Muscle layer of colon (tissue), 2 donors: ENCODE measurements at regions not wholly inside any gene's neighbourhood (a gene's known extent, or its start where the extent isn't known, plus 50 kb on each side); places are given as distances from the start of the nearest gene placed in this dataset.

Experiments
- H3K27ac ChIP-seq: one replicate; pipeline ENCODE4 v1.7.0; 2013; ENCODE audit warnings: low read depth, mild to moderate bottlenecking, low read length, moderate library complexity
- H3K27me3 ChIP-seq, 2 donors: one replicate each; pipeline ENCODE4 v1.7.0; 2013; ENCODE audit warnings: low read length in 2 of 2, mild to moderate bottlenecking in 2 of 2; ENCODE audit not compliant: insufficient read depth in 2 of 2, control insufficient read depth in 1 of 2
- H3K36me3 ChIP-seq: one replicate; pipeline ENCODE4 v1.7.0; 2013; ENCODE audit warnings: mild to moderate bottlenecking, low read length; ENCODE audit not compliant: insufficient read depth
- H3K4me1 ChIP-seq: one replicate; pipeline ENCODE4 v1.7.0; 2013; ENCODE audit warnings: mild to moderate bottlenecking, low read length; ENCODE audit not compliant: insufficient read depth
- H3K4me3 ChIP-seq, 2 donors: one replicate each; pipeline ENCODE4 v1.7.0; 2013; ENCODE audit warnings: low read length in 2 of 2, low read depth in 1 of 2, mild to moderate bottlenecking in 1 of 2, moderate library complexity in 1 of 2
- H3K9ac ChIP-seq: one replicate; pipeline ENCODE4 v1.7.0; 2013; ENCODE audit warnings: low read length
- H3K9me3 ChIP-seq: one replicate; pipeline ENCODE4 v1.7.0; 2013; ENCODE audit warnings: mild to moderate bottlenecking, low read length
- donor health status: abdominal sarcoma.
- donor health status: Adenocarcinoma of cecum.

DNA sequence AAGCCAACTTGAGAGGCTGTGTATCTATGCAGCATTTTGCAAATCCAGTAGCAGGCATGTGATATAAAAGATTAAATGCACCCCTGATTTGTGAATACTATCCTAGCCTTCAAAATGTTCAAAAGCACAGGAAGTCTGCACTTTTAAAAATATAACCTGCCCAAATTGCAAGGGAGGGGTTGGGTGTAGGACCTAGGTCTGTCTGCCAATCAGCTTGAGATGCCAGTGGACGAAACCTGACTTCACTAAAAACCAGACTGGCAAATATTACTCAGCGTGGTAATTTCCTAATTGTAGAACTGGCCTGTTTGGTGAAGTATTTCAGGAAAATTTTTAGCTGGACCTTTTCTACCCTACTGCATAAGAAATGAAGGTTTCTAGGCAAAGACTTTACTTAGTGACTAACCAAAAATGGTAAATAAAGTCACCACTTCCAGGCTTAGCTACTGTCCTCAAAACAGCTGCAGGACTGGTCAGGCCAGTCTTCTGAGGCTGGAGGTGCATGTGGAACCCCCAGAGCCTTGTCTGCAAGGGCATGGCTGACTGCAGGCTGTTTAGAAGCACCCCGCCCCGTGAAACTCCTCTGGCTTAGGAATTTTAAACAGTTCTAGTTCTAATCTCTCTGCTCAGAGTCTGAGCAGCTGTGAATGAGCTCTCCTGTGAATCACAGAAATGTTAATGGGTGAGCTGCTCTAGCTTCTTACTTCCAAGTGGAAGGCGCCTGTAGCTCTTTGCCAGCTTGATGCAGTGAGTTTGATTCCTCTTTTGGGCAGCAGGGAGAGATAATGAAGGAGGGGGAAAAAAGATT is 104.4 kb upstream of the ESR1 start:
- Histone ChIP-seq H3K9ac (no peak overlapping the region), H3K4me3 (no peak overlapping the region), H3K36me3 (no peaks in the 10 kb centered on the region), H3K4me1 (no peaks in the 10 kb centered on the region), H3K27ac (no peak overlapping the region), H3K27me3 (no peaks in the 10 kb centered on the region), H3K9me3 (no peaks in the 10 kb centered on the region)

DNA sequence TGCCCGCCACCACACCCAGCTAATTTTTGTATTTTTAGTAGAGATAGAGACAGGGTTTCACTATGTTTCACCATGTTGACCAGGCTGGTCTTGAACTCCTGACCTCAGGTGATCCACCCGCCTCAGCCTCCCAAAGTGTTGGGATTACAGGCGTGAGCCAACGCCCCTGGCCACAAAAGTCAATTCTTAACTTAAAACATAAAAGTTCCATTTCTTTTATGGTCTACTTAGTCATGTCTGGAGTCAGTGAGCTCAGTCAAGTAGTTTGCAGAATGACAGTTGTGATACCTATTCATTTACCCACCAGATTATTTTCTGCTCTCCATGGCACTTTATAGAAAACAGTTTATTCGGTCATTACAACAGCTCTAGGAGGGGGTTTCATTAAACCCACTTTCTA is 103.1 kb upstream of the ESR1 start:
- Histone ChIP-seq H3K36me3 (no peaks in the 10 kb centered on the region), H3K27me3 (no peaks in the 10 kb centered on the region), H3K9ac (no peak overlapping the region), H3K27ac (no peak overlapping the region), H3K4me3 (no peak overlapping the region), H3K4me1 (no peaks in the 10 kb centered on the region), H3K9me3 (no peaks in the 10 kb centered on the region)

DNA sequence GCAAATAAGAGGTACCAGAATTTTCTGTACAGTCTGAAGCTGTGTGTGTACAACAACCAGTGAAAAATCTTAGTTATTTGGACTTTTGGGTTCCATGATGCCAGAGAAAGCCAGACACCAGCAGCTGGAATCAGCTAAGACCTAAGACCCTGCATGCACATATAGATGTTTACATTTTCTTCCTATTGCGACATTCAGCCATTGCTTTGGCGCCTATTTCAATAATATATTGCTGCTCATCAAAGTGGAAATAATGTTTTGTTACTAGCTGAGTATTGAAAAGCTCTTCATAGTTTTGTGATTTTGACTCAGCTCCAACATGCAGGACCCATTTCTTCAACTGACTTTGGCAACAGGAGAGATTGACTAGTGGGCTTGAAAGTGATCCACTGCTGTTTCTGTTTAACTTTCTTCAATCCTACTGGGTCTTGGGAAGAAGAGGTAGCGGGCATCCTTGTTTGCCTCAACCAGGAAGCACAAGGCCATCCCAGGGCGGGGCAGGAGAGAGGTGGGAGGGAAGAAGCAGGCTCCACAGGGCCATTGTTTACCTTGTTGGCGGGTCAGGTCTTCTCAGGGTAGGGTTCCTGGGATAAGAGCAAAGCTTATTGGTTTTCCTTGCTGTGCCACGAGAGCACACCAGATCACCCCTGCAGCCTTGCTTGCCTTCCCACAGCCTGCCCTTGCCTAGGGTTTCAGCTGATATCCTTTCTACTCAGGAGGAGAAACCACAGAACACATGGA is 101.3 kb upstream of the ESR1 start:
- H3K27me3 ChIP-seq: no peaks in the 10 kb centered on the region
- H3K4me3 ChIP-seq: no peak overlapping the region
- no peaks in the 10 kb centered on the region for H3K36me3 ChIP-seq
- no peak overlapping the region for H3K27ac ChIP-seq
- no peak overlapping the region for H3K9ac ChIP-seq
- H3K9me3 ChIP-seq: no peaks in the 10 kb centered on the region
- no peaks in the 10 kb centered on the region for H3K4me1 ChIP-seq

DNA sequence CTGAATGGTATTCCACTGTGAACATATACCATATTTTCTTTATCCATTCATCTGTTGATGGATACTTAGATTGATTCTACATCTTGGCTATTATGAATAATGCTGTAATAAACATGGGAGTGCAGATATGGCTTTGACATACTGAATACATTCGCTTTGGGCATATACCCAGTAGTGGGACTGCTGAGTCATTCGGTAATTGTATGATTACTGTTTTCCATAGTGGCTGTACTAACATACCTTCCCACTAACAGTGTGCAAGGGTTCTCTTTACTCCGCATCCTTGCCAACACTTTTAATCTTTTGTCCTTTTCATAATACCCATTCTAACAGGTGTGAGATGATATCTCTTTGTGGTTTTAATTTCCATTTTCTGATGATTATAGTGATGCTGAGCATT is 98.2 kb upstream of the ESR1 start:
- Histone ChIP-seq H3K36me3 (no peaks in the 10 kb centered on the region), H3K9me3 (no peaks in the 10 kb centered on the region), H3K27me3 (no peaks in the 10 kb centered on the region), H3K27ac (no peak overlapping the region), H3K4me1 (no peaks in the 10 kb centered on the region), H3K4me3 (no peak overlapping the region), H3K9ac (no peak overlapping the region)

DNA sequence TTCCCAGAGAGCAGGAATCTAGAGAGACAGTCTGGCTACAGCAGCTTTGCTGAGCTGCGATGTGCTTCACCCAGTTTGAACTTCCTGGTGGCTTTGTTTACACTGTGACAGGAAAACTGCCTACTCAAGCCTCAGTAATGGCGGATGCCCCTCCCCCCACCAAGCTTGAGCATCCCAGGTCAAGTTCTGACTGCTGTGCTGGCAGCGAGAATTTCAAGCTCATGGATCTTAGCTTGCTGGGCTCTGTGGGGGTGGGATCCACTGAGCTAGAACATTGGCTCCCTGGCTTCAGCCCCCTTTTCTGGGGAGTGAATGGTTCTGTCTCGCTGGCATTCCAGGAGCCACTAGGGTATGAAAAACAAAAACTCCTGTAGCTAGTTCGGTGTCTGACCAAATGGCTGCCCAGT is 91.0 kb upstream of the ESR1 start:
- Histone ChIP-seq H3K27ac (no peak overlapping the region), H3K9ac (no peak overlapping the region), H3K4me1 (no peaks in the 10 kb centered on the region), H3K27me3 (no peaks in the 10 kb centered on the region), H3K9me3 (no peaks in the 10 kb centered on the region), H3K4me3 (no peak overlapping the region), H3K36me3 (no peaks in the 10 kb centered on the region)

DNA sequence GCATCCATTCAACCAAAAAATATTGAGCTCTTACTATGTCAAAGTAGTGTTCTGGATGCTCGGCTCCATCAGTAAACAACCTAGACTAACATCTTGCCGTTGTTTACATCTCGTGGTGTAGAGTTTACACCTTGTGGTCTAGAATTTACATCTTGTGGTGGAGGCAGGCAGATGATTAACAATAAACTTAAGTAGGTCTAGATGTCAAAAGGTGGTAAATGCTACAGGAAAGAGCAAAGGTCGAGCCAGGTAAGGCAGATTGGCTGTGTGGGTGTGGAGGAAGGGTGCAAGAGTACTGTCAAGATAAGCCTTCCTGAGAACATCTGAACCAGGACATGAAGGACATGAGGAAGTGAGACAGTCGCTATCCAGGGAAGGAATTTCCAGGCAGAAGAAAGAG is 88.4 kb upstream of the ESR1 start:
- H3K4me1 ChIP-seq: no peaks in the 10 kb centered on the region
- no peak overlapping the region for H3K4me3 ChIP-seq
- H3K36me3 ChIP-seq: no peaks in the 10 kb centered on the region
- H3K27me3 ChIP-seq: no peaks in the 10 kb centered on the region
- no peaks in the 10 kb centered on the region for H3K9me3 ChIP-seq
- H3K9ac ChIP-seq: no peak overlapping the region
- no peak overlapping the region for H3K27ac ChIP-seq

DNA sequence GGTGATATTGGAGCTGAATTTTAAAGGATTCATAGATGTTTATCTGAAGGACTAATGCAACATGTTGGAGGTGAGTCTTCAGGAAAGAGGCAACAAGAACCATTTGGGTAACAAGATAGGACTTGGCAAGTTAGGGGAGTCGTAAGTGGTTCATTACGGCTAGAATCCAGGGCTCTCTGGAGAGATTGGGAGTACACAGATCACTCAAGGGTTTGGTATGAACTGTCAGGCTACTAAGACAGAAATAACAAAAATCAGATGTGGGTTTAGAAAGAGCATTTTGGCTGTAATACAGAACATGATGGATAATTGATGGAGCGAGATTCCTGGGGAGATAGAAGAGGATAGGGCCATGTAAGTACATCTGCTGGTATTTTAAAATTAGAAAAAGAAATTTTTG is 86.3 kb upstream of the ESR1 start:
- H3K4me3 ChIP-seq: no peak overlapping the region
- no peaks in the 10 kb centered on the region for H3K4me1 ChIP-seq
- no peaks in the 10 kb centered on the region for H3K27me3 ChIP-seq
- no peaks in the 10 kb centered on the region for H3K36me3 ChIP-seq
- H3K27ac ChIP-seq: no peak overlapping the region
- no peaks in the 10 kb centered on the region for H3K9me3 ChIP-seq
- no peak overlapping the region for H3K9ac ChIP-seq

DNA sequence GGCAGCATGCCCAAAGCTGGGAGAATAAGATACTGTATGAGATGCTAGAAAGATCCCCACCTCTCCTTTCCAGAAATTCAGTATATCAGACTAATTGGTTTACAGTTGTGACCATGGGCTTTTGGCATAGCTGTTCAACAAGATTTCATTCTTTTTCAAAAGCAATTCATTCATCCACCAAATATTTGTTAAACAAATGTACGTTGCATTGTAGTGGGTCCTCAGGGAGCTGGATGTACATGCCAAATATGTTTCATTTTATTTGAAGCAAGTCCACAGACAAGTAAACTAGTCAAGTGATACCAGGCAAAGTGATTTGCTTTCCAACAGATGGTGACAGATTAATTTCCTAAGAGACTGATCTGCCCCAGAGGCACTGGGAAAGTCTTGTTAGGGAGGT is 85.8 kb upstream of the ESR1 start:
- no peak overlapping the region for H3K9ac ChIP-seq
- no peaks in the 10 kb centered on the region for H3K36me3 ChIP-seq
- H3K9me3 ChIP-seq: no peaks in the 10 kb centered on the region
- no peaks in the 10 kb centered on the region for H3K27me3 ChIP-seq
- no peaks in the 10 kb centered on the region for H3K4me1 ChIP-seq
- no peak overlapping the region for H3K27ac ChIP-seq
- H3K4me3 ChIP-seq: no peak overlapping the region

DNA sequence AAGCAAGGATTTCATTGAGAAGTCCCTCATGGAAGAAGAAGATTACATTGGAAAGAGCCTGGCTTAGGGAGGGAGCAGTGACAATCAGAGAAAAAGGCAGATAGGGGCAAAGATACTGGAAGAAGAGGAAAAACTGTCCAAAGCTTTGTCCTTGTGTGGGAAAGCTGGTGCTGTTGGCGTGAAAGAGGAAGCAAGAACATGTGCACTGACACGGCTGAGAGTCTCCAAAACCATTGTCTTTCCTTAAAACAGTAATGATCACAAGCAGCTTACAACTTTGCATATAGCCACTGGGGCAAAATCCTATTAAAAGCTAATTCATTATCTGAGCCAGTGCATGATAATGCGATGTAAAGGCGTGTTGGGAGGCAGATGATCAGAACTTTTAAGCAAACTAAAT is 85.1 kb upstream of the ESR1 start:
- H3K9me3 ChIP-seq: no peaks in the 10 kb centered on the region
- no peak overlapping the region for H3K27ac ChIP-seq
- H3K27me3 ChIP-seq: no peaks in the 10 kb centered on the region
- H3K36me3 ChIP-seq: no peaks in the 10 kb centered on the region
- H3K4me1 ChIP-seq: no peaks in the 10 kb centered on the region
- no peak overlapping the region for H3K9ac ChIP-seq
- no peak overlapping the region for H3K4me3 ChIP-seq

DNA sequence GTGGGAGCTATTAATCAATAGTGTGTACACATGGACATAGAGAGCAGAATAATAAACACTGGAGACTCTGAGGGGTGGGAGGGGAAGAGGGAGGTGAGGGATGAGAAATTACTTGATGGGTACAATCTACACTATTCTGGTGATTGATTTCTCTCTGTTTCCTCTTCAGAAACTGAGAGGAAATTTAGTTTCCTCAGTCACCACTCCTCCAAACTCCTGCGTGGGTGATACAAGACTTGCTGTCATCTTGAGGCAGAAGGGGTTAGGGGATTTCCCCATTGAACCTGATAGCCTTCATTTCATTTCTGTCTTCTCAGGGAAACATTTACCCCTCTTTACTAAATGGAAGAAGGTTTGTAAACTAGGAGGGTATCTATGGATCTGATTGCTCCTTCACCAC is 84.3 kb upstream of the ESR1 start:
- H3K4me1 ChIP-seq: no peaks in the 10 kb centered on the region
- no peak overlapping the region for H3K4me3 ChIP-seq
- H3K27me3 ChIP-seq: no peaks in the 10 kb centered on the region
- H3K36me3 ChIP-seq: no peaks in the 10 kb centered on the region
- no peak overlapping the region for H3K27ac ChIP-seq
- no peaks in the 10 kb centered on the region for H3K9me3 ChIP-seq
- H3K9ac ChIP-seq: no peak overlapping the region

DNA sequence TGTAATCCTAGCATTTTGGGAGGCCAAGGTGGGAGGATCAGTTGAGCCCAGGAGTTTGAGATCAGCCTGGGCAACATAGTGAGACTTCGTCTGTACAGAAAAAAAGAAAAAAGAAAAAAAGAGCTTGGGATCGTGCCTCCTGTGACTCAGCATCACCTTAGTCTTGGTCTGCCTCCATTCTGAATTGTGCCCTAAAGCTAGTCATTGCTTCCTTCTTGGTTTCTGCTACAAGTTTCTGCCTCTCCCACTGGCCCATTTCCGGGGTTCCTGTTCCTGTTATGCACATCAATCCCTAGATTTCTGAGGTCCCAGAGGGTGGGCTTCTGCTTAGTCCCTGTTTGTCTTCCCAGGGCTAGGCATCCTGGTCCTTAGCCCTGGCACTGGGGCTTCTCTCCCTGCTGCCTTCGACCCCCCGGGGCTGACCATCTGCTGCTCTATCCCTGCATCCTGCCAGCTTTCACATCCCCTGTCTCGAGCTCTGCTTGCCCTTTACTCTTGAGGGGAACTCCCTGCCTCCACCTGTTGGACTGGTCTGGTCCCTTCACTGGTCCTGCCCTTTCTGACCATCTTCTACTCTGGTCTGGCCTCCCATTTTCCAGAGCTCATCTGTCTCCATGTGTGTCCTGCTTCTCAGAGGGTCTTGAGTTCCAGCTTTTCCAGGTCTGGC is 77.5 kb upstream of the ESR1 start:
- no peaks in the 10 kb centered on the region for H3K27me3 ChIP-seq
- H3K4me3 ChIP-seq: no peak overlapping the region
- no peak overlapping the region for H3K27ac ChIP-seq
- H3K9ac ChIP-seq: no peak overlapping the region
- H3K36me3 ChIP-seq: no peaks in the 10 kb centered on the region
- H3K4me1 ChIP-seq: no peaks in the 10 kb centered on the region
- no peaks in the 10 kb centered on the region for H3K9me3 ChIP-seq
